HAP-1 (cell line): ENCODE measurements at regions not wholly inside any gene's neighbourhood (a gene's known extent, or its start where the extent isn't known, plus 50 kb on each side); places are given as distances from the start of the nearest gene placed in this dataset.
A peak's percentile ranks its signal among the peaks of the same experiment; 100 is the strongest.

Source experiments
- DNase-seq, 2 experiments: peaks; one replicate each; pipeline ENCODE4 v3.0.0-alpha.2; 2016 to 2020; ENCODE audit warnings: low spot score in 2 of 2
- H3K27me3 ChIP-seq: fragments of 250-450 bp; sonication (Bioruptor Pico); 2 replicates; pipeline ENCODE4 v1.5.1; 2020; ENCODE audit warnings: low read depth, mild to moderate bottlenecking, moderate library complexity
- H3K36me3 ChIP-seq: fragments of 250-450 bp; sonication (Bioruptor Pico); replicated peaks from 2 replicates; pipeline ENCODE4 v1.5.1; 2020; ENCODE audit warnings: mild to moderate bottlenecking
- H3K4me1 ChIP-seq: fragments of 250-450 bp; sonication (Bioruptor Pico); 2 replicates; pipeline ENCODE4 v1.5.1; 2020; ENCODE audit warnings: mild to moderate bottlenecking
- H3K4me3 ChIP-seq: fragments of 250-450 bp; sonication (Bioruptor Pico); 2 replicates; pipeline ENCODE4 v1.5.1; 2020; ENCODE audit warnings: mild to moderate bottlenecking, moderate library complexity
- H3K9me3 ChIP-seq: fragments of 250-450 bp; sonication (Bioruptor Pico); 2 replicates; pipeline ENCODE4 v1.5.1; 2020; ENCODE audit warnings: mild to moderate bottlenecking, moderate library complexity
- in situ Hi-C: fragments of 300-500 bp; cut with MboI; formaldehyde crosslinking; loops from 3 replicates; pipeline ENCODE4 v1.14.3; 2020; ENCODE audit warnings: low sequenced_read_pairs, inconsistent platforms, mixed read lengths

DNA sequence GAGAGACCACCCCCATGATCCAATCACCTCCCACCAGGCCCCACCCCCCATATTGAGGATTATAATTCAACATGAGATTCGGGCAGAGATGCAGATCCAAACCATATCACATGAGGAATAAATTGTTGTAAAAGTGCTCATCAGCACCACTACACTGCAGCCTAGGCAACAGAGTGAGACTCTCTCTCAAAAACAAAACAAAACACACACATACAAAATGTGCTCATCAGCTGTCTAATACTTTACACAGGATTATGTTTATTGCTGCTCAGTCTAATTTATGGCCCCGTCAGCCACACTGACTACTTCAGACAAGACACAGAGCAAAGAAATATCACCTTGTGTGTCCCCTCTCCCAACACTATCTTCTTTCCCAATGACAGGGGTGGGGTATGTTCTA is 72.9 kb upstream of the PPM1J start:
- Histone ChIP-seq H3K36me3 (no peaks in the 10 kb centered on the region), H3K4me1 (no peaks in the 10 kb centered on the region), H3K27me3 (peaks cover 23% of the 10 kb centered on the region), H3K4me3 (no peak overlapping the region), H3K9me3 (no peaks in the 10 kb centered on the region)
- DNase-seq: no peak
- in situ Hi-C loops: no loop called here

DNA sequence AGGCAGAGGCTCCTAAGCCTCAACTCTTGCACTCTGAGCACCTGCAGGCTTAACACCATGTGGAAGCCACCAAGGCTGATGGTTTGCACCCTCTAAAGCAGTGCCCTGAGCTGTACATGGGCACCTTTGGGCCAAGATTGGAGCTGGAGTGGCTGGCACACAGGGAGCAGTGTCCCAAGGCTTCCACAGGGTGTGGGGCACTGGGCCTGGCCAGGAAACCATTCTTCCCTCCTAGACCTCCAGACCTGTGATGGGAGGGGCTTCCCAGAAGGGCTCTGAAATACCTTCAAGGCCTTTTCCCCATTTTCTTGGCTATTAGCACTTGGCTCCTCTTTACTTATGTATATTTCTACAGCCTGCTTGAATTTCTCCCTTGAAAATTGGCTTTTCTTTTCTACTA is 67.9 kb upstream of the PPM1J start:
- DNase-seq: no peak
- Histone ChIP-seq H3K4me3 (no peak overlapping the region), H3K9me3 (peaks cover 3% of the 10 kb centered on the region; the same call in 1 of the 2 replicates), H3K27me3 (peaks cover 2% of the 10 kb centered on the region; the same call in 1 of the 2 replicates), H3K4me1 (no peaks in the 10 kb centered on the region), H3K36me3 (no peaks in the 10 kb centered on the region)
- in situ Hi-C loops: no loop called here

DNA sequence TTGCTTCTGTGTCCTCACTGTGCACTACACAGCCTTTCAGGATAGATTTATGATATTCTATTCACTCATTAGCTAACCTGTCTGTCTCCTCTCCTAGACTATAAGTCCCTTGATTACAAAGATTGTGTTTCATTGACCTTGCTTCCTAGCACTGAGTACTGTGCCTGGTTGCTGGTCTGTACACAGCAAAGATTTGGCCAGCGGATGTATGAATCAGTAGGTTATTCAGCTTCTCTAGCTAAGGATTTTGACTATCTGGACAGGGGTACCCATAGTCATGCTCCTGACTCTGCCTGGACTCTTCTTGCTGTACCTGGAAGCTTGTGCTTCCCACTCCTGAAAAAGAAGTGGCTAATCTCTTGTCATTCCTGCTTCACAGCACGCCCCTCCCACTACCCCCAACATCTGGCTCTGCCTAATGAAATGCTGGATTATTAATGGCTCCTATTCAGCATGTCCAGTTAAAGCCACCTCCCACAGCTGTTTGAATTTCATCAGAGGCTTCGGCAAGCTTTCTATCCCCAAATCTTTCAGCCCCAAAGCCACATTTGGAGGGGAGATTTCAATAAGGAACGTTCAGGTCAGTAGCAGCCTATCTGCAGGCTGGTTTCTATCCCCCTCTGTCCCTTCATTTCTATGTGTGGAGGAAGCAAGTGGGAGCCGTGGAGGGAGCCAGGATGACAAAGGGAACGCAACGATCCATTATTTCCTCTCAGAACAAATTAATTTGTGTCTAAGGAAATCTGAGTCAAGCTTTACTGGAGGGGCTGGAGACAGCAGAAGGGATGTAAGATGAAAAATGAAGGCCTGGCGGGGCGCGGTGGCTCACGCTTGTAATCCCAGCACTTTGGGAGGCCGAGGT is 64.8 kb upstream of the PPM1J start:
- no peak for DNase-seq
- in situ Hi-C loops: no loop called here
- Histone ChIP-seq H3K27me3 (peaks cover 2% of the 10 kb centered on the region; the same call in 1 of the 2 replicates), H3K9me3 (peaks cover 3% of the 10 kb centered on the region; the same call in 1 of the 2 replicates), H3K36me3 (no peaks in the 10 kb centered on the region), H3K4me3 (no peak overlapping the region), H3K4me1 (no peaks in the 10 kb centered on the region)

DNA sequence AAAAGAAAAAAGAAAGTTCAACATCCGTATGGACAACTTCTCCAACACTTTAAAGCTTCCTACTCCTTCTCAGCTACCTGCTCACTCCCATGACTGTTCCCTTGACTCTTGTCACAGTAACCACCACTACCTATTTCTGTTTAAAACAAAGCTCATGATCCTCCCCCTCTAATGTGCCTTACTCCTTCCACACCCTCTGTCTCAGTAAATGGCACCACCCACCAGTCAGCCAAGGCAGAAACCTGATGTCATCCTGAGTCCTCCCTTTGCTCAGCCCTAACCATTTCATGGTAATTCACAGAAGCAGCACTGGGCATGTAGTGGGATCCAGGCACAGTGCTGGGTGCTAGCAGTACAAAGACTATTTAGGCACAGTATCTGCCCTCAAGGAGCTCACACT is 63.0 kb upstream of the PPM1J start:
- Histone ChIP-seq H3K4me1 (no peaks in the 10 kb centered on the region), H3K27me3 (peaks cover 2% of the 10 kb centered on the region; the same call in 1 of the 2 replicates), H3K9me3 (peaks cover 4% of the 10 kb centered on the region; the same call in 1 of the 2 replicates), H3K4me3 (no peak overlapping the region), H3K36me3 (no peaks in the 10 kb centered on the region)
- no peak for DNase-seq
- in situ Hi-C loops: no loop called here

DNA sequence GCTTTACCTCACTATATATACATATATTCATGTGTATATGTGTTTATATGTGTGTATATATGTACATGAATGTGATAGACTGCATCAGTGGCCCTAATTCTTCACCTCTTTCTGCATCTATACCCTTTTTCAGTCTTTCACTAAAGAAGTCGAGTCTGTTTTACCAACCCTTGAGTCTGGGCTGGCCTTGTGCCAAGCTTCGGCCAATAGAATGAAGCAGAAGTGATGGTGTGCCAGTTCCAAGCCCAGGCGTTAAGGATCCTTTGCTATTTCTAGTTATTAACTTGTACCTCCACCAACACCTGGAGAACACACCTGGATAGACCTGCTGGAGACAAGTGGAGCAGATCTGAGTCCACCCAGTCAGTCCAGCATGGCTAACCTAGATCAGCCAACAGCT is 61.6 kb upstream of the PPM1J start:
- H3K4me1 ChIP-seq: no peaks in the 10 kb centered on the region
- peak in 1 of 2 experiments; percentile 11 for DNase-seq
- in situ Hi-C loops: no loop called here
- 0 out of 2 replicates have a peak, but pooled peaks cover 3% of the 10 kb centered on the region for H3K9me3 ChIP-seq
- H3K4me3 ChIP-seq: no peak overlapping the region
- peaks cover 2% of the 10 kb centered on the region; the same call in 1 of the 2 replicates for H3K27me3 ChIP-seq
- no peaks in the 10 kb centered on the region for H3K36me3 ChIP-seq

DNA sequence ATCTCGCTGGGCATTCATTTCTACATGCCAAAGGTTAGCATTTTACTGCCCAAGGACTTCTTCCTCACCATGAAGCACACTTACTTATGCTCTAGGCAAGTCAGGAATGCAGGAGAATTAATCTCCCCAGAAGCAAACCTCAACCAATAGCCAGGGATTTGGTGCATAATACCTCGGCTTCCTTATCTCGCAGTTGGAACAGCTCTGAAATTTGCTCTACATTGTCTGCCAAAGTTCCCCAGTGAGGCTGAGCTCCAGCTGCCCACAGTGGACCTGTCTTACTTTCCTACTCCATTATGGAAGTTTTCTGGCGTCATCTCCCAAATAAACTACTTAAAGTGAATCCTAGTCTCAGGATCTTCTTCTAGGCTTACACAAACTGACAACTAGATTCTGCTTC is 57.6 kb upstream of the PPM1J start:
- DNase-seq: no peak
- Histone ChIP-seq H3K4me3 (no peak overlapping the region), H3K36me3 (no peaks in the 10 kb centered on the region), H3K27me3 (peaks cover 18% of the 10 kb centered on the region; the same call in 1 of the 2 replicates), H3K9me3 (0 out of 2 replicates have a peak, but pooled peaks cover 3% of the 10 kb centered on the region), H3K4me1 (no peaks in the 10 kb centered on the region)
- in situ Hi-C loops: no loop called here

DNA sequence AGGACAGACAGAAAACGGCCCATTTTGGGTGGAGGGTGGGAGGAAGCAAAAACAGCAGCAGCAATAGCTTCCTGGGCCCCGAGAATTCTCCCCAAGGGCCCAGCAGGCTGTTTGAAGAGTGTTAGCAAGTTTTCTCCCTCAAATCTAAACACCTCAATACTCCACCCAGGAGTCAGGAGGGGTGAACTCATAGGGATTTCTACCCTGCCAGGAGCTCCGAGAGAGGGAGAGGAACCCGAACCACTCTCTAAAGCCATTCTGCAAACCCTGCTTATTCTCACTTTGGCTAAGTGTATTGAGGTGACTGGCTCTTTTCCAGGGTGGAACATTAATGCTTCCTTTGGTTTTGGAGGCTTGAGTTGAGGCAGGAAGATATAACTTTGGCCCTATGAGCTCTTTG is 55.6 kb upstream of the PPM1J start:
- H3K9me3 ChIP-seq: 0 out of 2 replicates have a peak, but pooled peaks cover 3% of the 10 kb centered on the region
- H3K27me3 ChIP-seq: peaks cover 18% of the 10 kb centered on the region; the same call in 1 of the 2 replicates
- no peaks in the 10 kb centered on the region for H3K36me3 ChIP-seq
- in situ Hi-C loops: no loop called here
- no peaks in the 10 kb centered on the region for H3K4me1 ChIP-seq
- no peak for DNase-seq
- H3K4me3 ChIP-seq: no peak overlapping the region

DNA sequence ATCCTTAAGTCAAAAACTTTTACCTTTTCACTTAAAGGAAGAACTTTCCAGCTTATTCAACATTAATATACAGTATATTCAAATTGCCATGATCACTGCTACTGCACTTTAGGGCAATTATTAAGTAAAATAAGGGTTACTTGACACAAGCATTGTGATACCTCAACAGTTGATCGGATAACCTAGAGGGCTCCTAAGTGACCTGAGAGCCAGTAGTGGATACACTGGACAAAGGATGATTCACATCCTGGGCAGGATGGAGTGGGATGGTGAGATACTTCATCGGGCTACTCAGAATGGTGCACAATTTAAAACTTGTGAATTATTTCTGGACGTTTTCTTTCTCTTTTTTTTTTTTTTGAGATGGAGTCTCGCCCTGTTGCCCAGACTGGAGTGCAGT is 54.5 kb upstream of the PPM1J start:
- in situ Hi-C loops: no loop called here
- Histone ChIP-seq H3K27me3 (peaks cover 18% of the 10 kb centered on the region; the same call in 1 of the 2 replicates), H3K9me3 (0 out of 2 replicates have a peak, but pooled peaks cover 3% of the 10 kb centered on the region), H3K4me1 (no peaks in the 10 kb centered on the region), H3K4me3 (no peak overlapping the region), H3K36me3 (no peaks in the 10 kb centered on the region)
- no peak for DNase-seq

DNA sequence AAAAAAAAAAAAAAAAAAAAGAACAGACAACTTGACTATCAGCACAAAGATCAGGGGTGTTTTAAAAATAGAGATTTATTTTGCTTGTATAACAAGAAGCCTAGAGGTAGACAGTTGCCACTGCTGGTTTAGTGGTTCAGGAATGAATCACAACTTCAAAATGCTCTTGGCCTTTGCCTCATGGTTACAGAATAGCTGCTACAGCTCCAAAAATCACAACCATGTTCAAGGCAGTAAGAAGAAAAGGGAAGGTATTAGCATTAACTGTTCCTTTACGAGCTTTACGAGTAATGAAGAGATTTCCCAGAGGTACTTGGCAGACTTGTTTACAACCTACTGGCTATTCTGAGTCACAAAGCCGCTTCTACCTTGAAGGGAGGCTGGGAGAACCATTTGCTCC is 52.5 kb upstream of the PPM1J start:
- H3K9me3 ChIP-seq: no peaks in the 10 kb centered on the region
- no peaks in the 10 kb centered on the region for H3K4me1 ChIP-seq
- no peak for DNase-seq
- peaks cover 22% of the 10 kb centered on the region; the same call in 1 of the 2 replicates for H3K27me3 ChIP-seq
- H3K36me3 ChIP-seq: no peaks in the 10 kb centered on the region
- H3K4me3 ChIP-seq: no peak overlapping the region
- in situ Hi-C loops: no loop called here
